ENCODE measurements at regions not wholly inside any gene's neighbourhood (a gene's known extent, or its start where the extent isn't known, plus 50 kb on each side); places are given as distances from the start of the nearest gene placed in this dataset.

DNA sequence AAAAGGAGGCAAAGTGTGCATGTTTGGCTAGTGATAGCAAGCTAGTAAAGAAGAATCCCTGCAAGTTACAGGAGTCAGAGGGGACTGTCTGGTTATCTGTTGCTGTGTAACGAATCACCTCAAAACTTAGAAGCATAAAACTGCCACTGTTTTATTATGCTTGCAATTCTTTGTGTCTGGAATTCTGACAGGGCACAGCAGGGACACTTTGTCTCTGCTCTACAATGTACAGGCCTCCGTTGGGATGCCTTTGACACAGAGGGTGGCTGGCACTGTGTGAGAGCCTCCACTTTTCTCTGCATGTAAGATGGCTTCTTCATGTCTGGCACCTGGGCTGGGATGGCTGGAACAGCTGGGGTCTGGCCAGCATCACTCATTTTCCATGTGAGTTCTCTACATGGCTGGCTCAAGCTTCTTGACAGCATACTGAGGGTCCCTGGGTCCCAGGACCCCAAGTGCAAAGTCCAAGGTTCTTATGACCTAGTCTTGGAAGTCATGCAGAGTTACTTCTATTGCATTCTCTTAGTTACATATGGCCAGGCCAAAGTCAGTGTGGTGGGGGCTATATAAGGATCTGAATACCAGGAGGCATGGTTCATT lies 276.9 kb downstream of the RPS24 start:
- no peak overlapping the region for H3K9ac ChIP-seq (ENCODE audit: insufficient read depth, low read length)
- TF ChIP-seq, protein P1, sequence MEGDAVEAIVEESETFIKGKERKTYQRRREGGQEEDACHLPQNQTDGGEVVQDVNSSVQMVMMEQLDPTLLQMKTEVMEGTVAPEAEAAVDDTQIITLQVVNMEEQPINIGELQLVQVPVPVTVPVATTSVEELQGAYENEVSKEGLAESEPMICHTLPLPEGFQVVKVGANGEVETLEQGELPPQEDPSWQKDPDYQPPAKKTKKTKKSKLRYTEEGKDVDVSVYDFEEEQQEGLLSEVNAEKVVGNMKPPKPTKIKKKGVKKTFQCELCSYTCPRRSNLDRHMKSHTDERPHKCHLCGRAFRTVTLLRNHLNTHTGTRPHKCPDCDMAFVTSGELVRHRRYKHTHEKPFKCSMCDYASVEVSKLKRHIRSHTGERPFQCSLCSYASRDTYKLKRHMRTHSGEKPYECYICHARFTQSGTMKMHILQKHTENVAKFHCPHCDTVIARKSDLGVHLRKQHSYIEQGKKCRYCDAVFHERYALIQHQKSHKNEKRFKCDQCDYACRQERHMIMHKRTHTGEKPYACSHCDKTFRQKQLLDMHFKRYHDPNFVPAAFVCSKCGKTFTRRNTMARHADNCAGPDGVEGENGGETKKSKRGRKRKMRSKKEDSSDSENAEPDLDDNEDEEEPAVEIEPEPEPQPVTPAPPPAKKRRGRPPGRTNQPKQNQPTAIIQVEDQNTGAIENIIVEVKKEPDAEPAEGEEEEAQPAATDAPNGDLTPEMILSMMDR (conservative IDR thresholded peaks at IDR 0.05 in 1 of 2, IDR thresholded peaks at IDR 0.05 in 1 of 2; ENCODE audit: low read depth in 1 of 2, low read length in 2 of 2), result no peak
- H3K79me2 ChIP-seq (ENCODE audit: control insufficient read depth, insufficient read depth, low read length), result no peaks in the 10 kb centered on the region
- H3K9me3 ChIP-seq (ENCODE audit: control insufficient read depth, insufficient read depth, low read depth, low read length), result no peaks in the 10 kb centered on the region
- H3K36me3 ChIP-seq (ENCODE audit: control insufficient read depth, insufficient read depth, low read length), result no peaks in the 10 kb centered on the region
- H3K4me3 ChIP-seq (replicated peaks in 1 of 4; ENCODE audit: control extremely low read depth in 1 of 4, insufficient read depth in 1 of 4, low read depth in 3 of 4, low read length in 4 of 4), result no peak overlapping the region
- no peaks in the 10 kb centered on the region for H3K4me1 ChIP-seq (ENCODE audit: control insufficient read depth, extremely low read depth, insufficient read depth, low read length)
- H3K4me2 ChIP-seq (ENCODE audit: extremely low read depth, insufficient read depth, low read length), result no peak overlapping the region
- DNase-seq (ENCODE audit: low read depth in 2 of 2), result no peak
- H4K20me1 ChIP-seq (ENCODE audit: control insufficient read depth, extremely low read depth, insufficient read depth, low read length), result no peaks in the 10 kb centered on the region
- no peaks in the 10 kb centered on the region for H3K27me3 ChIP-seq (ENCODE audit: control insufficient read depth, insufficient read depth, low read length)
- H3K27ac ChIP-seq (ENCODE audit: insufficient read depth, low read length), result no peak overlapping the region
- no peak overlapping the region for H2AFZ ChIP-seq (ENCODE audit: low read length)

DNA sequence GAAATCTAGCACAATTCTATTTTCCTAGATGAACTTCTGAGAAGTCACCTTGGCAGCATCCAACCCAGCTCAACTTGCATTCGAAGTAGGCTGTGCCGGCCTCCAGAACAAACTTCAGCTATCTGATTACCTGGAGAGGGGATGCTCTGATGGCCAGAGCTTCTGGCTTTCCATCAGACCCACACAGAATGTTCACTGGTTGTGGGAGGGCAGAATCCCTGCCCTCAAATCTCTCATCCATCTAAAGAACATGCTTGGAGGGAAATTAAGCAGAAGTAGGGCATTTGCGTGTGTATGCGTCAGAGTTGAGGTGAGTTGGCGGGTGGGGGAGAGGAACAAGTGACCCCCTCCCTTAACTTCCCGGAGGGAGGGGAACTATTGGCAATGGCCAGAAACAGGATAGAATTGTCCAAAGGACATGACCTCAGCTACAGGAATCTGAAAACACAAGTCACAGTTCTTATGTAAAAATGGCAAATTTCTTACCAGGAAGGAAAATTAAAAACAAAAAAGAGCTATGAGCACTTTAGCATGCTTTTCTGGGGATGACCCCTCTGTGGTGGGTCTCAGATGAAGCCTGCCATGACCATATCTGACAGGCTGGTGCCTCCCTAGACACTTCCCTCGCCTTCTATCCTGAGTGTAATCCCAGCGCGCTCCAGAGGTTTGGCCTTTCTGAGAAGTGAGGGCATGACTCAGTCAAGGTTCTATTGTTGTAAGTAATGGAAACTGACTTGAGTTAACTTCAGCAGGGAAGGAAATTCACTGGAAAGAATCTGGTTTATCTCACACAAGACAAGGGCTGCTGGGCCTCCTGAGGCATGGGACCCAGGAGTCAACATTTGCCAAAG lies 278.8 kb downstream of the RPS24 start:
- Histone ChIP-seq H3K36me3 (ENCODE audit: control insufficient read depth, insufficient read depth, low read length) (no peaks in the 10 kb centered on the region), H4K20me1 (ENCODE audit: control insufficient read depth, extremely low read depth, insufficient read depth, low read length) (no peaks in the 10 kb centered on the region), H3K27me3 (ENCODE audit: control insufficient read depth, insufficient read depth, low read length) (no peaks in the 10 kb centered on the region), H3K4me1 (ENCODE audit: control insufficient read depth, extremely low read depth, insufficient read depth, low read length) (peaks cover 4% of the 10 kb centered on the region), H2AFZ (ENCODE audit: low read length) (no peak overlapping the region), H3K79me2 (ENCODE audit: control insufficient read depth, insufficient read depth, low read length) (no peaks in the 10 kb centered on the region), H3K27ac (ENCODE audit: insufficient read depth, low read length) (no peak overlapping the region), H3K4me3 (replicated peaks in 1 of 4; ENCODE audit: control extremely low read depth in 1 of 4, insufficient read depth in 1 of 4, low read depth in 3 of 4, low read length in 4 of 4) (no peak overlapping the region), H3K4me2 (ENCODE audit: extremely low read depth, insufficient read depth, low read length) (no peak overlapping the region), H3K9ac (ENCODE audit: insufficient read depth, low read length) (no peak overlapping the region), H3K9me3 (ENCODE audit: control insufficient read depth, insufficient read depth, low read depth, low read length) (no peaks in the 10 kb centered on the region)
- no peak for TF ChIP-seq EZH2 (IDR thresholded peaks at IDR 0.05; ENCODE audit: low read length, missing control alignments)
- TF ChIP-seq, protein P1 (conservative IDR thresholded peaks at IDR 0.05 in 1 of 2, IDR thresholded peaks at IDR 0.05 in 1 of 2; ENCODE audit: low read depth in 1 of 2, low read length in 2 of 2), result no peak
- DNase-seq (ENCODE audit: low read depth in 2 of 2), result peak in 1 of 2 donors; percentile 80

DNA sequence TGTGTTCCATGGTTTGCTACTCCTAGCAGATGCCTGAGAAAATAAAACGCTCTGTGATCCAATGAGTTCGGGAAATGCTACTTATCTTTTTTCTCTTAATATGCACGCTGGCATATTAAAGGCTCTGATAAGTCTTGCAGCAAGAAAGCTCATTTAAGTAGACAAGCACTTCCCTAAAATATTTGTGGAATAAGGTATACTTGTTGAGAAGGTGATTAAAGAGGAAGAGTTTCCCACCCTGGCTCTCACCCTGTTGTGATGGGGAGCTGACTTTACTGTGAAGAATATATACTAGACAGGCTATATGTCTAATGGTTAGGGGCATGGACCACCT lies 279.4 kb downstream of the RPS24 start:
- Histone ChIP-seq H4K20me1 (ENCODE audit: control insufficient read depth, extremely low read depth, insufficient read depth, low read length) (no peaks in the 10 kb centered on the region), H3K4me2 (ENCODE audit: extremely low read depth, insufficient read depth, low read length) (no peak overlapping the region), H3K27ac (ENCODE audit: insufficient read depth, low read length) (no peak overlapping the region), H3K79me2 (ENCODE audit: control insufficient read depth, insufficient read depth, low read length) (no peaks in the 10 kb centered on the region), H3K27me3 (ENCODE audit: control insufficient read depth, insufficient read depth, low read length) (no peaks in the 10 kb centered on the region), H2AFZ (ENCODE audit: low read length) (no peak overlapping the region), H3K4me1 (ENCODE audit: control insufficient read depth, extremely low read depth, insufficient read depth, low read length) (peaks cover 4% of the 10 kb centered on the region), H3K9me3 (ENCODE audit: control insufficient read depth, insufficient read depth, low read depth, low read length) (no peaks in the 10 kb centered on the region), H3K9ac (ENCODE audit: insufficient read depth, low read length) (no peak overlapping the region), H3K36me3 (ENCODE audit: control insufficient read depth, insufficient read depth, low read length) (no peaks in the 10 kb centered on the region), H3K4me3 (replicated peaks in 1 of 4; ENCODE audit: control extremely low read depth in 1 of 4, insufficient read depth in 1 of 4, low read depth in 3 of 4, low read length in 4 of 4) (no peak overlapping the region)
- no peak for DNase-seq (ENCODE audit: low read depth in 2 of 2)
- TF ChIP-seq EZH2 (IDR thresholded peaks at IDR 0.05; ENCODE audit: low read length, missing control alignments), result no peak
- TF ChIP-seq, protein P1 (conservative IDR thresholded peaks at IDR 0.05 in 1 of 2, IDR thresholded peaks at IDR 0.05 in 1 of 2; ENCODE audit: low read depth in 1 of 2, low read length in 2 of 2), result no peak
